HCT116 (cell line): ENCODE measurements at regions not wholly inside any gene's neighbourhood (a gene's known extent, or its start where the extent isn't known, plus 50 kb on each side); places are given as distances from the start of the nearest gene placed in this dataset.

Source experiments
- ATAC-seq: fragments of 200-7000 bp; cut with Tn5 transposase; 2 replicates; pipeline ENCODE4 v1.9.1; 2020; ENCODE audit warnings: mild to moderate bottlenecking, moderate library complexity
- BruUV-seq: library from RNA; stranded (reverse); fragments of 400-500 nt; replicated peaks from 2 replicates; lab custom pipeline; 2021; lab: Mats Ljungman, UMichigan
- CTCF ChIA-PET: fragments of 300-600 bp; sonication (Branson Sonifier 250); formaldehyde crosslinking; loops from one replicate; lab custom pipeline; 2021; ENCODE audit warnings: antibody characterized with exemption; lab: Charles Lee
- POLR2A ChIA-PET: fragments of 300-600, 350-600 bp; sonication (Branson Sonifier 250); formaldehyde crosslinking; loops from one replicate; lab custom pipeline; 2021; ENCODE audit warnings: antibody characterized with exemption; lab: Charles Lee
- RAD21 ChIA-PET, 2 experiments: fragments of 300-600 bp; sonication (Branson Sonifier 250); formaldehyde crosslinking; loops; one replicate each; lab custom pipeline; 2023; ENCODE audit warnings: low total read pairs in 2 of 2; ENCODE audit not compliant: uncharacterized antibody in 2 of 2, unreplicated experiment in 2 of 2, low non-redundant PET in 1 of 2; lab: Charles Lee
- DNase-seq: peaks from one replicate; pipeline ENCODE4 v3.0.0-alpha.2; 2010; ENCODE audit warnings: low read depth, low spot score
- H2AFZ ChIP-seq: fragments of 200-600 bp; shearing (Covaris generic), sonication (generic); 2 replicates; pipeline ENCODE4 v1.6.1; 2017; ENCODE audit warnings: low read depth, mixed run types, mixed read lengths, antibody characterized with exemption, low read length; ENCODE audit not compliant: poor library complexity, severe bottlenecking
- H3K27ac ChIP-seq: 2 replicates; pipeline ENCODE4 v1.5.1; 2012; ENCODE audit warnings: low read depth, low read length
- H3K27me3 ChIP-seq: fragments of 200-600 bp; sonication (generic); 2 replicates; pipeline ENCODE4 v1.6.1; 2016; ENCODE audit warnings: mixed run types, low read length, mixed read lengths; ENCODE audit not compliant: insufficient read depth
- H3K36me3 ChIP-seq, 2 experiments: fragments of 200-500 bp in 1 of 2; fragments of 200-600 bp in 1 of 2; sonication (Bioruptor generic) in 1 of 2; sonication (generic) in 1 of 2; 2 replicates each; pipeline versions ENCODE4 v1.5.1 to v1.6.1; 2014 to 2016; ENCODE audit warnings: low read length in 2 of 2, inconsistent platforms in 1 of 2, mixed read lengths in 1 of 2, mixed run types in 1 of 2; ENCODE audit not compliant: insufficient read depth in 2 of 2, control insufficient read depth in 1 of 2
- H3K4me1 ChIP-seq, 2 experiments: fragments of 200-600 bp in 1 of 2; sonication (generic) in 1 of 2; 2 replicates each; pipeline versions ENCODE4 v1.5.1 to v1.6.1; 2012 to 2017; ENCODE audit warnings: low read length in 2 of 2, inconsistent platforms in 1 of 2, mild to moderate bottlenecking in 1 of 2, mixed read lengths in 1 of 2, mixed run types in 1 of 2, moderate library complexity in 1 of 2; ENCODE audit not compliant: insufficient read depth in 2 of 2, control insufficient read depth in 1 of 2
- H3K4me2 ChIP-seq: fragments of 200-600 bp; sonication (generic); 2 replicates; pipeline ENCODE4 v1.6.1; 2017; ENCODE audit warnings: mixed run types, low read length, mixed read lengths
- H3K4me3 ChIP-seq, 2 experiments: fragments of 200-600 bp in 1 of 2; sonication (generic) in 1 of 2; replicated peaks in 1 of 2; 2 replicates each; pipeline ENCODE4 v1.5.1; 2011 to 2016; ENCODE audit warnings: low read length in 2 of 2, control low read depth in 1 of 2, low read depth in 1 of 2, mild to moderate bottlenecking in 1 of 2, mixed read lengths in 1 of 2, mixed run types in 1 of 2
- H3K79me2 ChIP-seq: fragments of 200-600 bp; sonication (generic); 2 replicates; pipeline ENCODE4 v1.6.1; 2017; ENCODE audit warnings: mild to moderate bottlenecking, mixed run types, low read length, moderate library complexity, mixed read lengths; ENCODE audit not compliant: insufficient read depth
- H3K9ac ChIP-seq: fragments of 200-600 bp; sonication (generic); 2 replicates; pipeline ENCODE4 v1.6.1; 2016; ENCODE audit warnings: low read length, mixed read lengths
- H3K9me2 ChIP-seq: fragments of 200-600 bp; sonication (generic), shearing (Covaris generic); 2 replicates; pipeline ENCODE4 v1.6.1; 2017; ENCODE audit warnings: mixed run types, mild to moderate bottlenecking, moderate library complexity; ENCODE audit not compliant: insufficient read depth
- H3K9me3 ChIP-seq, 2 experiments: fragments of 200-500 bp in 1 of 2; fragments of 200-600 bp in 1 of 2; sonication (Bioruptor generic) in 1 of 2; sonication (generic) in 1 of 2; 2 replicates each; pipeline ENCODE4 v1.6.1; 2014 to 2017; ENCODE audit warnings: low read length in 2 of 2, mixed read lengths in 2 of 2, inconsistent platforms in 1 of 2, low read depth in 1 of 2, mild to moderate bottlenecking in 1 of 2, mixed run types in 1 of 2, moderate library complexity in 1 of 2; ENCODE audit not compliant: control insufficient read depth in 1 of 2, insufficient read depth in 1 of 2
- H4K20me1 ChIP-seq: fragments of 200-600 bp; sonication (generic), shearing (Covaris generic); 2 replicates; pipeline ENCODE4 v1.6.1; 2017; ENCODE audit warnings: mixed run types, mild to moderate bottlenecking, moderate library complexity; ENCODE audit not compliant: insufficient read depth
- CBX3 ChIP-seq: IDR thresholded peaks from 2 replicates; pipeline ENCODE4 v1.6.1; 2012; ENCODE audit warnings: low read depth
- EZH2 ChIP-seq: fragments of 200-600 bp; sonication (generic); IDR thresholded peaks from 2 replicates; pipeline ENCODE4 v1.6.1; 2017; ENCODE audit warnings: antibody characterized with exemption, mixed run types
- FOSL1 ChIP-seq: IDR thresholded peaks from 2 replicates; pipeline ENCODE4 v1.6.1; 2012; ENCODE audit warnings: low read depth
- YY1 ChIP-seq: IDR thresholded peaks from 2 replicates; pipeline ENCODE4 v1.6.1; 2011; ENCODE audit warnings: low read length, low read depth, moderate library complexity, mild to moderate bottlenecking; ENCODE audit not compliant: insufficient replicate concordance; ENCODE audit errors: extremely low read depth
- ZFX ChIP-seq: fragments of 450-650 bp; IDR thresholded peaks from 2 replicates; pipeline ENCODE4 v1.6.1; 2017
- ZNF274 ChIP-seq: fragments of 200-500 bp; sonication (Bioruptor generic); IDR thresholded peaks from 2 replicates; pipeline ENCODE4 v1.6.1; 2014; ENCODE audit warnings: mild to moderate bottlenecking, low read depth, low read length, inconsistent platforms
- intact Hi-C: fragments of 100-400 bp; cut with micrococcal nuclease; formaldehyde crosslinking; loops from 2 replicates; pipeline ENCODE4 v1.10.0; 2022
- TF ChIP-seq, protein P1 (sequence below): IDR thresholded peaks from 2 replicates; pipeline ENCODE4 v1.6.1; 2012
- TF ChIP-seq, protein P2 (sequence below): IDR thresholded peaks from 2 replicates; pipeline ENCODE4 v1.6.1; 2011; ENCODE audit warnings: mild to moderate bottlenecking, low read length, moderate library complexity; ENCODE audit not compliant: insufficient replicate concordance; ENCODE audit errors: extremely low read depth
- TF ChIP-seq, protein P3 (sequence below), 3 experiments: fragments of 200-600 bp in 1 of 3; sonication (generic) in 1 of 3; IDR thresholded peaks in 2 of 3; conservative IDR thresholded peaks in 1 of 3; 2 replicates each; pipeline ENCODE4 v1.5.1; 2012 to 2017; ENCODE audit warnings: low read depth in 2 of 3, low read length in 2 of 3, antibody characterized with exemption in 1 of 3, borderline replicate concordance in 1 of 3, control low read depth in 1 of 3, mild to moderate bottlenecking in 1 of 3, mixed read lengths in 1 of 3, mixed run types in 1 of 3, moderate library complexity in 1 of 3; ENCODE audit not compliant: insufficient read depth in 1 of 3

DNA sequence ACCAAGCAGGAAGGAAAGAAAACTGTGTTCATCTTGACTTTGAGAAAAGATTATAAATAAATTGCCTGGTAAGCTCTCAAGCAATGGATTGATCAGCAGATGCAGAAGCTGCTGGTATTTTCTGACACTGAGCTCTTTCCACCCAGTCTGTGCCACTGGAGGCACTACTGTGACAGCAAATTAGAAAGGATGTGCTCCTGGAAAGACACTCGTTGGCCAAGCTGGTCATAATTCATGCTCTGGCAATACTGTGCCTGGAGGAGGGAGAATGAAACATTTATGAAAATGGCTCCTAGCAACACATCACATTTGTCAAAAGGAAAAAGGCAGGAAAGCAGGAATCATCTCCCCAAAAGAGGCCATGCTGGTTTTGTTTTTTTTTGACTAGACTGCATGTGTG is 84.2 kb downstream of the CAVIN4 start:
- H3K27ac ChIP-seq = no peak overlapping the region
- H3K4me3 ChIP-seq = no peak overlapping the region
- no peak overlapping the region for H3K9ac ChIP-seq
- H3K36me3 ChIP-seq = no peaks in the 10 kb centered on the region
- no peak overlapping the region for H2AFZ ChIP-seq
- H4K20me1 ChIP-seq = no peaks in the 10 kb centered on the region
- H3K4me2 ChIP-seq = no peak overlapping the region
- ATAC-seq = no peak
- no peaks in the 10 kb centered on the region for H3K9me2 ChIP-seq
- BruUV-seq = no TSS peak
- intact Hi-C loops = no loop called here
- POLR2A ChIA-PET = no interaction called here
- no peaks in the 10 kb centered on the region for H3K79me2 ChIP-seq
- TF ChIP-seq, protein P1, sequence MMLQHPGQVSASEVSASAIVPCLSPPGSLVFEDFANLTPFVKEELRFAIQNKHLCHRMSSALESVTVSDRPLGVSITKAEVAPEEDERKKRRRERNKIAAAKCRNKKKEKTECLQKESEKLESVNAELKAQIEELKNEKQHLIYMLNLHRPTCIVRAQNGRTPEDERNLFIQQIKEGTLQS = no peak
- TF ChIP-seq ZNF274 = no peak
- TF ChIP-seq, protein P2, sequence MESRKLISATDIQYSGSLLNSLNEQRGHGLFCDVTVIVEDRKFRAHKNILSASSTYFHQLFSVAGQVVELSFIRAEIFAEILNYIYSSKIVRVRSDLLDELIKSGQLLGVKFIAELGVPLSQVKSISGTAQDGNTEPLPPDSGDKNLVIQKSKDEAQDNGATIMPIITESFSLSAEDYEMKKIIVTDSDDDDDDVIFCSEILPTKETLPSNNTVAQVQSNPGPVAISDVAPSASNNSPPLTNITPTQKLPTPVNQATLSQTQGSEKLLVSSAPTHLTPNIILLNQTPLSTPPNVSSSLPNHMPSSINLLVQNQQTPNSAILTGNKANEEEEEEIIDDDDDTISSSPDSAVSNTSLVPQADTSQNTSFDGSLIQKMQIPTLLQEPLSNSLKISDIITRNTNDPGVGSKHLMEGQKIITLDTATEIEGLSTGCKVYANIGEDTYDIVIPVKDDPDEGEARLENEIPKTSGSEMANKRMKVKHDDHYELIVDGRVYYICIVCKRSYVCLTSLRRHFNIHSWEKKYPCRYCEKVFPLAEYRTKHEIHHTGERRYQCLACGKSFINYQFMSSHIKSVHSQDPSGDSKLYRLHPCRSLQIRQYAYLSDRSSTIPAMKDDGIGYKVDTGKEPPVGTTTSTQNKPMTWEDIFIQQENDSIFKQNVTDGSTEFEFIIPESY = no peak
- no peak for TF ChIP-seq FOSL1
- TF ChIP-seq YY1 = no peak
- no peak for TF ChIP-seq CBX3
- no peak for TF ChIP-seq ZFX
- TF ChIP-seq, protein P3, sequence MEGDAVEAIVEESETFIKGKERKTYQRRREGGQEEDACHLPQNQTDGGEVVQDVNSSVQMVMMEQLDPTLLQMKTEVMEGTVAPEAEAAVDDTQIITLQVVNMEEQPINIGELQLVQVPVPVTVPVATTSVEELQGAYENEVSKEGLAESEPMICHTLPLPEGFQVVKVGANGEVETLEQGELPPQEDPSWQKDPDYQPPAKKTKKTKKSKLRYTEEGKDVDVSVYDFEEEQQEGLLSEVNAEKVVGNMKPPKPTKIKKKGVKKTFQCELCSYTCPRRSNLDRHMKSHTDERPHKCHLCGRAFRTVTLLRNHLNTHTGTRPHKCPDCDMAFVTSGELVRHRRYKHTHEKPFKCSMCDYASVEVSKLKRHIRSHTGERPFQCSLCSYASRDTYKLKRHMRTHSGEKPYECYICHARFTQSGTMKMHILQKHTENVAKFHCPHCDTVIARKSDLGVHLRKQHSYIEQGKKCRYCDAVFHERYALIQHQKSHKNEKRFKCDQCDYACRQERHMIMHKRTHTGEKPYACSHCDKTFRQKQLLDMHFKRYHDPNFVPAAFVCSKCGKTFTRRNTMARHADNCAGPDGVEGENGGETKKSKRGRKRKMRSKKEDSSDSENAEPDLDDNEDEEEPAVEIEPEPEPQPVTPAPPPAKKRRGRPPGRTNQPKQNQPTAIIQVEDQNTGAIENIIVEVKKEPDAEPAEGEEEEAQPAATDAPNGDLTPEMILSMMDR (IDR thresholded peaks at IDR 0.05 in 2 of 3, conservative IDR thresholded peaks at IDR 0.05 in 1 of 3; ENCODE audit: borderline replicate concordance in 1 of 3, insufficient read depth in 1 of 3, low read depth in 2 of 3, low read length in 2 of 3) = no peak
- TF ChIP-seq EZH2 = no peak
- TF ChIP-seq, all 23 proteins: peak for 0
- Histone ChIP-seq H3K27me3 (no peaks in the 10 kb centered on the region), H3K9me3 (no peaks in the 10 kb centered on the region), H3K4me1 (no peaks in the 10 kb centered on the region)
- no peak for DNase-seq
- RAD21 ChIA-PET = no interaction called here
- CTCF ChIA-PET = no interaction called here
